Loucy (cell line): ENCODE measurements at regions not wholly inside any gene's neighbourhood (a gene's known extent, or its start where the extent isn't known, plus 50 kb on each side); places are given as distances from the start of the nearest gene placed in this dataset.
"Not testable (repeated sequence)": the region's sequence is repeated elsewhere in the genome, so short reads cannot be mapped to it uniquely, and the experiment has no call there.

Experiments
- H2AFZ ChIP-seq: fragments of 200-600 bp; sonication (generic); 2 replicates; pipeline ENCODE4 v1.6.0; 2016; ENCODE audit warnings: antibody characterized with exemption, mild to moderate bottlenecking, low read length, moderate library complexity
- H3F3A ChIP-seq: fragments of 200-600 bp; 2 replicates; pipeline ENCODE4 v1.6.0; 2016; ENCODE audit warnings: antibody characterized with exemption, low read depth, mild to moderate bottlenecking
- H3K27me3 ChIP-seq: fragments of 200-600 bp; sonication (generic); 2 replicates; pipeline ENCODE4 v1.6.1; 2014; ENCODE audit warnings: low read length, mild to moderate bottlenecking; ENCODE audit not compliant: insufficient read depth, poor library complexity, severe bottlenecking
- H3K36me3 ChIP-seq: fragments of 200-600 bp; sonication (generic); 2 replicates; pipeline ENCODE4 v1.6.1; 2016; ENCODE audit warnings: low read length; ENCODE audit not compliant: insufficient read depth
- H3K4me1 ChIP-seq: fragments of 200-600 bp; sonication (generic); 2 replicates; pipeline ENCODE4 v1.5.1; 2014; ENCODE audit warnings: low read length, mild to moderate bottlenecking; ENCODE audit not compliant: insufficient read depth, poor library complexity, severe bottlenecking
- H3K4me2 ChIP-seq: fragments of 200-600 bp; sonication (generic); 2 replicates; pipeline ENCODE4 v1.6.0; 2014; ENCODE audit warnings: antibody characterized with exemption, low read length, low read depth, mild to moderate bottlenecking; ENCODE audit not compliant: poor library complexity, severe bottlenecking
- H3K4me3 ChIP-seq: fragments of 200-600 bp; sonication (generic); 2 replicates; pipeline ENCODE4 v1.5.1; 2014; ENCODE audit warnings: low read length, mild to moderate bottlenecking, mixed read lengths; ENCODE audit not compliant: poor library complexity, severe bottlenecking
- H3K79me2 ChIP-seq: fragments of 200-600 bp; sonication (generic); 2 replicates; pipeline ENCODE4 v1.6.1; 2014; ENCODE audit warnings: low read length; ENCODE audit not compliant: insufficient read depth
- H3K9ac ChIP-seq: fragments of 200-600 bp; sonication (generic); 2 replicates; pipeline ENCODE4 v1.6.0; 2014; ENCODE audit warnings: mild to moderate bottlenecking, low read depth, low read length, moderate library complexity; ENCODE audit not compliant: poor library complexity, severe bottlenecking
- H3K9me2 ChIP-seq: fragments of 200-600 bp; sonication (generic); replicated peaks from 2 replicates; pipeline ENCODE4 v1.6.1; 2016; ENCODE audit warnings: low read depth, low read length, mixed read lengths
- H3K9me3 ChIP-seq: fragments of 200-600 bp; sonication (generic); 2 replicates; pipeline ENCODE4 v1.6.1; 2014; ENCODE audit warnings: mild to moderate bottlenecking, antibody characterized with exemption, low read length, low read depth; ENCODE audit not compliant: insufficient read depth
- H4K20me1 ChIP-seq: fragments of 200-600 bp; sonication (generic); 2 replicates; pipeline ENCODE4 v1.6.0; 2014; ENCODE audit warnings: antibody characterized with exemption, low read length, mild to moderate bottlenecking; ENCODE audit not compliant: insufficient read depth, poor library complexity, severe bottlenecking
- EZH2phosphoT487 ChIP-seq: fragments of 200-600 bp; IDR thresholded peaks from 2 replicates; pipeline ENCODE4 v1.6.1; 2018; ENCODE audit warnings: antibody characterized with exemption, mild to moderate bottlenecking, moderate library complexity, borderline replicate concordance
- TF ChIP-seq, protein P1 (sequence below): fragments of 200-600 bp; sonication (generic); conservative IDR thresholded peaks from 2 replicates; pipeline ENCODE4 v1.5.1; 2014; ENCODE audit warnings: mild to moderate bottlenecking, antibody characterized with exemption, low read length

- no peak overlapping the region for H3K4me3 ChIP-seq
- TF ChIP-seq EZH2phosphoT487: no peak
- TF ChIP-seq, protein P1, sequence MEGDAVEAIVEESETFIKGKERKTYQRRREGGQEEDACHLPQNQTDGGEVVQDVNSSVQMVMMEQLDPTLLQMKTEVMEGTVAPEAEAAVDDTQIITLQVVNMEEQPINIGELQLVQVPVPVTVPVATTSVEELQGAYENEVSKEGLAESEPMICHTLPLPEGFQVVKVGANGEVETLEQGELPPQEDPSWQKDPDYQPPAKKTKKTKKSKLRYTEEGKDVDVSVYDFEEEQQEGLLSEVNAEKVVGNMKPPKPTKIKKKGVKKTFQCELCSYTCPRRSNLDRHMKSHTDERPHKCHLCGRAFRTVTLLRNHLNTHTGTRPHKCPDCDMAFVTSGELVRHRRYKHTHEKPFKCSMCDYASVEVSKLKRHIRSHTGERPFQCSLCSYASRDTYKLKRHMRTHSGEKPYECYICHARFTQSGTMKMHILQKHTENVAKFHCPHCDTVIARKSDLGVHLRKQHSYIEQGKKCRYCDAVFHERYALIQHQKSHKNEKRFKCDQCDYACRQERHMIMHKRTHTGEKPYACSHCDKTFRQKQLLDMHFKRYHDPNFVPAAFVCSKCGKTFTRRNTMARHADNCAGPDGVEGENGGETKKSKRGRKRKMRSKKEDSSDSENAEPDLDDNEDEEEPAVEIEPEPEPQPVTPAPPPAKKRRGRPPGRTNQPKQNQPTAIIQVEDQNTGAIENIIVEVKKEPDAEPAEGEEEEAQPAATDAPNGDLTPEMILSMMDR: no peak
- no peaks in the 10 kb centered on the region for H3K27me3 ChIP-seq
- H3K9me2 ChIP-seq: no peaks in the 10 kb centered on the region
- no peak overlapping the region for H2AFZ ChIP-seq
- H3K4me1 ChIP-seq: no peaks in the 10 kb centered on the region
- H4K20me1 ChIP-seq: no peaks in the 10 kb centered on the region
- no peaks in the 10 kb centered on the region for H3K79me2 ChIP-seq
- H3K4me2 ChIP-seq: no peak overlapping the region
- no peaks in the 10 kb centered on the region for H3F3A ChIP-seq
- H3K36me3 ChIP-seq: no peaks in the 10 kb centered on the region
- no peaks in the 10 kb centered on the region for H3K9me3 ChIP-seq
- H3K9ac ChIP-seq: no peak overlapping the region
These were observed 239.7 kb downstream of the TMEM121 start for GRCh38 chr14:105765893-105766614.

- Histone ChIP-seq H4K20me1 (no peaks in the 10 kb centered on the region), H3K4me3 (no peak overlapping the region), H3F3A (no peaks in the 10 kb centered on the region), H3K79me2 (no peaks in the 10 kb centered on the region), H3K36me3 (no peaks in the 10 kb centered on the region), H3K4me2 (no peak overlapping the region), H3K9me3 (no peaks in the 10 kb centered on the region), H3K27me3 (no peaks in the 10 kb centered on the region), H3K4me1 (no peaks in the 10 kb centered on the region), H3K9ac (no peak overlapping the region), H2AFZ (no peak overlapping the region), H3K9me2 (no peaks in the 10 kb centered on the region)
- TF ChIP-seq, protein P1: no peak
- TF ChIP-seq EZH2phosphoT487: no peak
These were observed 240.9 kb downstream of the TMEM121 start for GRCh38 chr14:105767315-105767714.

DNA sequence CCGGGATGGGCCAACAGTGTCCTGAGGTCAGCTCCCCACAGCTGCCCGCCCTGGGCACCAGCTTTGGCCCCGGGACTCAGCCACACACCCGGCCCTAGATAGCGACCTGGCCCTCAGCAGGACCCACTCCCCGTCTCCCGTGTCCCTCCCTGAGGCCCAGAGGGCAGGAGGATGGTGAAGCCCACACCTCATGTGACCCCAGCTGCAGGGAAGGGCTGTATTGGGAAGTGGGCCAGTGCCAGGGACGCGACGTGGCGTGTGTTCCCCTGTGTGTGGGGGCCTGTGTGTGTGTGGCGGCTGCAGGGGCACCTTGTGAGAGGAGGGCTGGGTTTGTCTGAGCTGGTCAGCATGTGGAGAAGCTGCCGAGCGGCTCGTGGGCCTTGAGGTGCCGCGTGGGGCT is 241.7 kb downstream of the TMEM121 start:
- not testable (repeated sequence) for H3K4me1 ChIP-seq, H3K4me2 ChIP-seq, H3K9me3 ChIP-seq, H3K27me3 ChIP-seq, H3K4me3 ChIP-seq, H4K20me1 ChIP-seq, H3F3A ChIP-seq, H3K36me3 ChIP-seq, H3K9ac ChIP-seq, H2AFZ ChIP-seq, H3K9me2 ChIP-seq, H3K79me2 ChIP-seq

DNA sequence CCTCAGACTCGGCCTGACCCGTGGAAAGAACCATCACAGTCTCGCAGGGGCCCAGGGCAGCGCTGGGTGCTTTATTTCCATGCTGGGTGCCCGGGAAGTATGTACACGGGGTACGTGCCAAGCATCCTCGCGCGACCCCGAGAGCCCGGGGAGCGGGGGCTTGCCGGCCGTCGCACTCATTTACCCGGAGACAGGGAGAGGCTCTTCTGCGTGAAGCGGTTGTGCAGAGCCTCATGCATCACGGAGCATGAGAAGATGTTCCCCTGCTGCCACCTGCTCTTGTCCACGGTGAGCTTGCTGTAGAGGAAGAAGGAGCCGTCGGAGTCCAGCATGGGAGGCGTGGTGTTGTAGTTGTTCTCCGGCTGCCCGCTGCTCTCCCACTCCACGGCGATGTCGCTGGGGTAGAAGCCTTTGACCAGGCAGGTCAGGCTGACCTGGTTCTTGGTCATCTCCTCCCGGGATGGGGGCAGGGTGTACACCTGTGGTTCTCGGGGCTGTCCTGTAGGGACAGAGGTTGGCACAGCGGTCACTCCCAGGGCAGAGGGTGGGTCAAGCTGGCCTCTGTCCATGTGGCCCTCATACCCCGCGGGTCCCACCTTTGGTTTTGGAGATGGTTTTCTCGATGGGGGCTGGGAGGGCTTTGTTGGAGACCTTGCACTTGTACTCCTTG is 242.8 kb downstream of the TMEM121 start:
- not testable (repeated sequence) for H3F3A ChIP-seq, H3K4me2 ChIP-seq, H4K20me1 ChIP-seq, H3K79me2 ChIP-seq, H3K9me3 ChIP-seq, H3K36me3 ChIP-seq, H2AFZ ChIP-seq, H3K4me1 ChIP-seq, H3K9me2 ChIP-seq, H3K9ac ChIP-seq, H3K4me3 ChIP-seq, H3K27me3 ChIP-seq

DNA sequence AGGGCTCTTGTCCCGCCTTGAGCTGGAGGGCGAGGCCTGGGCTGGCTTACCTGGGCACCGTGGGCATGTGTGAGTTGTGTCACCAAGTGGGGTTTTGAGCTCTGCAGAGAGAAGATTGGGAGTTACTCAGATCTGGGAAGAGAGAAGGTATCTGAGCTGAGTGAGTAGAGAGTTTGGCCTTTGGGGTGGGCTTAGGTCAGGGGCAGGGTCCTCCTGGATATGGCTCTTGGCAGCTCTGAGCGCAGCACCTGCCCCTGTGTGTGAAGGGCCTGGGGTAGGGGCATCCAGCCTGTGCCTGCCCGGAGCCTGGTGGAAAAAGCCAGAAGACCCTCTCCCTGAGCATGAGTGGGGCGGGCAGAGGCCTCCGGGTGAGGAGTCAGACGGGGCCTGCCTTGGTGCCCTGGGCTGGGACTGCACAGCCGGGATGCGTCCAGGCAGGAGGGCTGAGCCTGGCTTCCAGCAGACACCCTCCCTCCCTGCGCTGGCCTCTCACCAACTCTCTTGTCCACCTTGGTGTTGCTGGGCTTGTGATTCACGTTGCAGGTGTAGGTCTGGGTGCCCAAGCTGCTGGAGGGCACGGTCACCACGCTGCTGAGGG is 244.3 kb downstream of the TMEM121 start:
- H3F3A ChIP-seq, H3K4me2 ChIP-seq, H3K4me3 ChIP-seq, H3K79me2 ChIP-seq, H2AFZ ChIP-seq, H3K9ac ChIP-seq, H3K27me3 ChIP-seq, H3K9me3 ChIP-seq, H3K36me3 ChIP-seq, H3K9me2 ChIP-seq, H4K20me1 ChIP-seq, H3K4me1 ChIP-seq: not testable (repeated sequence)
